Sigmoid colon (tissue), 6 donors: ENCODE measurements at regions not wholly inside any gene's neighbourhood (a gene's known extent, or its start where the extent isn't known, plus 50 kb on each side); places are given as distances from the start of the nearest gene placed in this dataset.

ENCODE experiments used
- DNase-seq: peaks from one replicate; pipeline ENCODE4 v3.0.0-alpha.2; 2019
- H3K27ac ChIP-seq, 4 donors: fragments of 200-600 bp; sonication (generic); one replicate each; pipeline ENCODE4 v1.5.1; 2016 to 2019; ENCODE audit warnings: mild to moderate bottlenecking in 1 of 4
- H3K27me3 ChIP-seq, 3 donors: fragments of 200-600 bp; sonication (generic); one replicate each; pipeline ENCODE4 v1.5.1; 2019; ENCODE audit warnings: mild to moderate bottlenecking in 1 of 3
- H3K36me3 ChIP-seq, 4 donors: fragments of 200-600 bp; sonication (generic); one replicate each; pipeline ENCODE4 v1.5.1; 2016 to 2019
- H3K4me1 ChIP-seq, 4 donors: fragments of 200-600 bp; sonication (generic); one replicate each; pipeline ENCODE4 v1.5.1; 2017 to 2019
- H3K4me3 ChIP-seq, 4 donors: fragments of 200-600 bp; sonication (generic); one replicate each; pipeline ENCODE4 v1.5.1; 2017 to 2019; ENCODE audit warnings: mild to moderate bottlenecking in 2 of 4, moderate library complexity in 1 of 4
- H3K9me3 ChIP-seq, 4 donors: fragments of 200-600 bp in 3 of 4; sonication (generic) in 3 of 4; one replicate each; pipeline versions ENCODE4 v1.5.1 to v1.6.1; 2013 to 2019
- CTCF ChIP-seq, 4 experiments: fragments of 450-650 bp in 3 of 4; fragments of 200-600 bp in 1 of 4; IDR thresholded peaks; one replicate each; pipeline ENCODE4 v1.5.1; 2016 to 2019; ENCODE audit warnings: antibody characterized with exemption in 4 of 4, mild to moderate bottlenecking in 3 of 4, moderate library complexity in 2 of 4
- EP300 ChIP-seq, 4 donors: sonication (generic); formaldehyde crosslinking; IDR thresholded peaks; one replicate each; pipeline ENCODE4 v1.6.1; 2017; ENCODE audit warnings: antibody characterized with exemption in 4 of 4
- POLR2A ChIP-seq, 2 donors: fragments of 450-650 bp; IDR thresholded peaks; one replicate each; pipeline ENCODE4 v1.6.1; 2016; ENCODE audit warnings: antibody characterized with exemption in 2 of 2, mild to moderate bottlenecking in 2 of 2, moderate library complexity in 2 of 2
- POLR2AphosphoS5 ChIP-seq, 4 donors: sonication (generic); formaldehyde crosslinking; IDR thresholded peaks; one replicate each; pipeline ENCODE4 v1.6.1; 2017; ENCODE audit warnings: antibody characterized with exemption in 4 of 4
- WGBS, 2 donors: extraction: QIAGEN DNeasy Blood & Tissue Kit; methylation state at CpG; one replicate each; pipeline ENCODE4 v1.1.7; 2013; 5-methylcytosine and 5-hydroxymethylcytosine counted together
- intact Hi-C: fragments of 100-400 bp; cut with DNase I; formaldehyde crosslinking; loops from one replicate; pipeline ENCODE4 v1.15.1; 2023
- donor health status: healthy with polysubstance abuse.
- donor health status: healthy.

- TF ChIP-seq CTCF (IDR thresholded peaks at IDR 0.05) (no peak), POLR2A (IDR thresholded peaks at IDR 0.05) (no peak), EP300 (IDR thresholded peaks at IDR 0.05) (no peak), POLR2AphosphoS5 (IDR thresholded peaks at IDR 0.05) (no peak)
- no peak overlapping the region for H3K27ac ChIP-seq
- H3K9me3 ChIP-seq, result no peaks in the 10 kb centered on the region
- intact Hi-C loops, result no loop called here
- DNase-seq, result no peak
- H3K27me3 ChIP-seq, result no peaks in the 10 kb centered on the region
- H3K4me1 ChIP-seq, result no peaks in the 10 kb centered on the region
- H3K4me3 ChIP-seq, result no peak overlapping the region
- H3K36me3 ChIP-seq, result no peaks in the 10 kb centered on the region
- 9 to 57% methylated on average over 6 of the region's 6 CpGs for WGBS, 2 donors
These were observed 132.8 kb upstream of the NCK2 start for GRCh38 chr2:105611811-105612424.

- H3K36me3 ChIP-seq, result no peaks in the 10 kb centered on the region
- no peaks in the 10 kb centered on the region for H3K4me1 ChIP-seq
- H3K27ac ChIP-seq, result no peak overlapping the region
- no peaks in the 10 kb centered on the region for H3K9me3 ChIP-seq
- TF ChIP-seq CTCF (IDR thresholded peaks at IDR 0.05) (no peak), POLR2AphosphoS5 (IDR thresholded peaks at IDR 0.05) (no peak), EP300 (IDR thresholded peaks at IDR 0.05) (no peak)
- H3K27me3 ChIP-seq, result no peaks in the 10 kb centered on the region
- H3K4me3 ChIP-seq, result no peak overlapping the region
- intact Hi-C loops, result no loop called here
- 50 to 78% methylated on average over 2 of the region's 2 CpGs for WGBS, 2 donors
- DNase-seq, result no peak
These were observed 133.4 kb upstream of the NCK2 start for GRCh38 chr2:105611333-105611637.

- 78 to 85% methylated on average over 16 of the region's 16 CpGs for WGBS, 2 donors
- no peak for DNase-seq
- H3K36me3 ChIP-seq, result no peaks in the 10 kb centered on the region
- peaks cover 0 to 2% (median 0%) of the 10 kb centered on the region in 4 donors for H3K4me1 ChIP-seq
- no peak for TF ChIP-seq CTCF (IDR thresholded peaks at IDR 0.05)
- no peak for TF ChIP-seq EP300 (IDR thresholded peaks at IDR 0.05)
- no peak for TF ChIP-seq POLR2AphosphoS5 (IDR thresholded peaks at IDR 0.05)
- no peak for TF ChIP-seq POLR2A (IDR thresholded peaks at IDR 0.05)
- no peaks in the 10 kb centered on the region for H3K9me3 ChIP-seq
- no peak overlapping the region for H3K27ac ChIP-seq
- intact Hi-C loops, result no loop called here
- H3K4me3 ChIP-seq, result no peak overlapping the region
- no peaks in the 10 kb centered on the region for H3K27me3 ChIP-seq
These were observed 134.0 kb upstream of the NCK2 start for GRCh38 chr2:105610576-105611332.

GRCh38 chr2:105609746-105610402, 134.8 kb upstream of the NCK2 start:
- TF ChIP-seq POLR2A (IDR thresholded peaks at IDR 0.05) (no peak), CTCF (IDR thresholded peaks at IDR 0.05) (no peak), POLR2AphosphoS5 (IDR thresholded peaks at IDR 0.05) (no peak), EP300 (IDR thresholded peaks at IDR 0.05) (no peak)
- H3K9me3 ChIP-seq, result no peaks in the 10 kb centered on the region
- H3K27me3 ChIP-seq, result no peaks in the 10 kb centered on the region
- H3K36me3 ChIP-seq, result no peaks in the 10 kb centered on the region
- H3K27ac ChIP-seq, result no peak overlapping the region
- H3K4me3 ChIP-seq, result no peak overlapping the region
- peaks cover 0 to 11% (median 1%) of the 10 kb centered on the region in 4 donors for H3K4me1 ChIP-seq
- WGBS, 2 donors, result 32 to 72% methylated on average over 13 of the region's 13 CpGs
- intact Hi-C loops, result no loop called here
- no peak for DNase-seq
